Karpas-422 (cell line): ENCODE measurements at regions not wholly inside any gene's neighbourhood (a gene's known extent, or its start where the extent isn't known, plus 50 kb on each side); places are given as distances from the start of the nearest gene placed in this dataset.

Experiments used
- DNase-seq: peaks from one replicate; pipeline ENCODE4 v3.0.0-alpha.2; 2015
- H2AFZ ChIP-seq: fragments of 200-600 bp; sonication (generic); 2 replicates; pipeline ENCODE4 v1.6.1; 2014; ENCODE audit warnings: antibody characterized with exemption, low read length, mixed read lengths
- H3K27ac ChIP-seq: fragments of 200-600 bp; sonication (generic); 2 replicates; pipeline ENCODE4 v1.5.1; 2014; ENCODE audit warnings: mild to moderate bottlenecking, low read length, moderate library complexity
- H3K27me3 ChIP-seq: fragments of 200-600 bp; sonication (generic); 2 replicates; pipeline ENCODE4 v1.6.1; 2014; ENCODE audit warnings: low read length, mixed read lengths
- H3K36me3 ChIP-seq: fragments of 200-600 bp; sonication (generic); 2 replicates; pipeline ENCODE4 v1.6.1; 2014; ENCODE audit warnings: low read length, mixed read lengths; ENCODE audit not compliant: insufficient read depth
- H3K4me1 ChIP-seq: fragments of 200-600 bp; sonication (generic); 2 replicates; pipeline ENCODE4 v1.6.1; 2014; ENCODE audit warnings: mild to moderate bottlenecking, low read length, mixed read lengths
- H3K4me2 ChIP-seq: fragments of 200-600 bp; sonication (generic); 2 replicates; pipeline ENCODE4 v1.6.1; 2014; ENCODE audit warnings: low read length, low read depth, mild to moderate bottlenecking; ENCODE audit not compliant: poor library complexity, severe bottlenecking
- H3K4me3 ChIP-seq: fragments of 200-600 bp; sonication (generic); 2 replicates; pipeline ENCODE4 v1.5.1; 2014; ENCODE audit warnings: mild to moderate bottlenecking, antibody characterized with exemption, low read length, mixed read lengths
- H3K79me2 ChIP-seq: fragments of 200-600 bp; sonication (generic); 2 replicates; pipeline ENCODE4 v1.6.1; 2014; ENCODE audit warnings: mild to moderate bottlenecking, low read length, mixed read lengths
- H3K9ac ChIP-seq: fragments of 200-600 bp; sonication (generic); 2 replicates; pipeline ENCODE4 v1.6.0; 2014; ENCODE audit warnings: low read length
- H3K9me2 ChIP-seq: fragments of 200-600 bp; sonication (generic), shearing (Covaris generic); replicated peaks from 2 replicates; pipeline ENCODE4 v1.6.0; 2014; ENCODE audit warnings: mild to moderate bottlenecking, low read length, moderate library complexity; ENCODE audit not compliant: insufficient read depth
- H3K9me3 ChIP-seq: fragments of 300-700, 200-600 bp; sonication (generic); 2 replicates; pipeline ENCODE4 v1.6.1; 2014; ENCODE audit warnings: low read length, mixed read lengths
- H4K20me1 ChIP-seq: fragments of 200-600 bp; sonication (generic); 2 replicates; pipeline ENCODE4 v1.6.1; 2014; ENCODE audit warnings: mild to moderate bottlenecking, antibody characterized with exemption, low read length, low read depth; ENCODE audit not compliant: insufficient read depth

- Histone ChIP-seq H3K4me3 (no peak overlapping the region), H3K4me1 (no peaks in the 10 kb centered on the region), H3K4me2 (no peak overlapping the region), H3K27ac (no peak overlapping the region), H3K36me3 (no peaks in the 10 kb centered on the region), H3K9ac (no peak overlapping the region), H3K9me2 (no peaks in the 10 kb centered on the region), H3K9me3 (peaks cover 4% of the 10 kb centered on the region; the same call in 1 of the 2 replicates), H4K20me1 (no peaks in the 10 kb centered on the region), H3K79me2 (no peaks in the 10 kb centered on the region), H3K27me3 (no peaks in the 10 kb centered on the region), H2AFZ (no peak overlapping the region)
- no peak for DNase-seq
These were observed 410.2 kb downstream of the FAM47A start for GRCh38 chrX:33721927-33722326.

GRCh38 chrX:33686105-33686504, 446.0 kb downstream of the FAM47A start:
- Histone ChIP-seq H3K27me3 (no peaks in the 10 kb centered on the region), H3K9ac (no peak overlapping the region), H3K36me3 (no peaks in the 10 kb centered on the region), H3K79me2 (no peaks in the 10 kb centered on the region), H3K27ac (no peak overlapping the region), H4K20me1 (no peaks in the 10 kb centered on the region), H3K4me3 (no peak overlapping the region), H3K4me1 (no peaks in the 10 kb centered on the region), H3K4me2 (no peak overlapping the region), H3K9me2 (no peaks in the 10 kb centered on the region), H3K9me3 (peaks cover 16% of the 10 kb centered on the region), H2AFZ (no peak overlapping the region)
- DNase-seq: no peak
